Upper lobe of right lung (tissue), 1 donor: ENCODE measurements at regions not wholly inside any gene's neighbourhood (a gene's known extent, or its start where the extent isn't known, plus 50 kb on each side); places are given as distances from the start of the nearest gene placed in this dataset.
A peak's percentile ranks its signal among the peaks of the same experiment; 100 is the strongest.

ENCODE experiments used
- ATAC-seq: fragments of 200-7000 bp; cut with Tn5 transposase; one replicate; pipeline ENCODE4 v1.9.1; 2020; ENCODE audit warnings: mild to moderate bottlenecking, moderate library complexity
- DNase-seq: peaks from one replicate; pipeline ENCODE4 v3.0.0-alpha.2; 2020
- H3K27ac ChIP-seq: fragments of 200-600 bp; one replicate; pipeline ENCODE4 v1.8.0; 2022
- H3K27me3 ChIP-seq: fragments of 200-600 bp; one replicate; pipeline ENCODE4 v1.8.0; 2022; ENCODE audit warnings: mild to moderate bottlenecking
- H3K36me3 ChIP-seq: fragments of 200-600 bp; one replicate; pipeline ENCODE4 v1.8.0; 2022
- H3K4me1 ChIP-seq: fragments of 200-600 bp; one replicate; pipeline ENCODE4 v1.8.0; 2022
- H3K4me3 ChIP-seq: fragments of 200-600 bp; one replicate; pipeline ENCODE4 v1.8.0; 2022; ENCODE audit warnings: mild to moderate bottlenecking
- H3K9me3 ChIP-seq: fragments of 200-600 bp; one replicate; pipeline ENCODE4 v1.8.0; 2022
- intact Hi-C: fragments of 100-400 bp; cut with DNase I; formaldehyde crosslinking; loops from one replicate; pipeline ENCODE4 v1.11.0; 2022
- TF ChIP-seq, protein P1 (sequence below): fragments of 200-600 bp; IDR thresholded peaks from one replicate; pipeline ENCODE4 v1.8.0; 2022; ENCODE audit warnings: antibody characterized with exemption
- donor health status: DM: no; HTN: yes; CAD: no; lungs with severe emphysema.

DNA sequence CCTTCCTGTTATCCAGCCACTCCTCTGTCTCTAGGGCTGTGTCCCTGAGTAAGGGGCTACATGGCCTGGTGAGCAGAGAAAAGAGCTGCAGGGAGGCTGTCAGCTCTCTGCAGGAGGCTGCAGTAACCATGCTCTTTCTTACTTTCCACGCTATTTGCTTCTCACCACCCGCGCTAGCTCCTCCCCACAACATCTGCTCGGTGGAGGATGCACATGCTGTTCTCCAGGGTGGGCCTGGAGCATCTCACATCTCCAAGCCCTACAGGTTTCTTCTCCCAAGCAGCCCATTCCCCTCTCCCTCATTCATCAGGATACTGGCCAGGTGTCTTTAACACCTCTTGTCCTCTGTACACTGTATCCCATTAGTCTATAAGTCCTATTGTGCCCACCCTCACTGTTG lies 103.8 kb downstream of the IER5 start:
- Histone ChIP-seq H3K36me3 (no peaks in the 10 kb centered on the region), H3K4me3 (no peak overlapping the region), H3K27ac (no peak overlapping the region), H3K4me1 (no peaks in the 10 kb centered on the region), H3K27me3 (no peaks in the 10 kb centered on the region), H3K9me3 (no peaks in the 10 kb centered on the region)
- ATAC-seq (no peak), DNase-seq (no peak)
- intact Hi-C loops: no loop called here
- TF ChIP-seq, protein P1, sequence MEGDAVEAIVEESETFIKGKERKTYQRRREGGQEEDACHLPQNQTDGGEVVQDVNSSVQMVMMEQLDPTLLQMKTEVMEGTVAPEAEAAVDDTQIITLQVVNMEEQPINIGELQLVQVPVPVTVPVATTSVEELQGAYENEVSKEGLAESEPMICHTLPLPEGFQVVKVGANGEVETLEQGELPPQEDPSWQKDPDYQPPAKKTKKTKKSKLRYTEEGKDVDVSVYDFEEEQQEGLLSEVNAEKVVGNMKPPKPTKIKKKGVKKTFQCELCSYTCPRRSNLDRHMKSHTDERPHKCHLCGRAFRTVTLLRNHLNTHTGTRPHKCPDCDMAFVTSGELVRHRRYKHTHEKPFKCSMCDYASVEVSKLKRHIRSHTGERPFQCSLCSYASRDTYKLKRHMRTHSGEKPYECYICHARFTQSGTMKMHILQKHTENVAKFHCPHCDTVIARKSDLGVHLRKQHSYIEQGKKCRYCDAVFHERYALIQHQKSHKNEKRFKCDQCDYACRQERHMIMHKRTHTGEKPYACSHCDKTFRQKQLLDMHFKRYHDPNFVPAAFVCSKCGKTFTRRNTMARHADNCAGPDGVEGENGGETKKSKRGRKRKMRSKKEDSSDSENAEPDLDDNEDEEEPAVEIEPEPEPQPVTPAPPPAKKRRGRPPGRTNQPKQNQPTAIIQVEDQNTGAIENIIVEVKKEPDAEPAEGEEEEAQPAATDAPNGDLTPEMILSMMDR: no peak

DNA sequence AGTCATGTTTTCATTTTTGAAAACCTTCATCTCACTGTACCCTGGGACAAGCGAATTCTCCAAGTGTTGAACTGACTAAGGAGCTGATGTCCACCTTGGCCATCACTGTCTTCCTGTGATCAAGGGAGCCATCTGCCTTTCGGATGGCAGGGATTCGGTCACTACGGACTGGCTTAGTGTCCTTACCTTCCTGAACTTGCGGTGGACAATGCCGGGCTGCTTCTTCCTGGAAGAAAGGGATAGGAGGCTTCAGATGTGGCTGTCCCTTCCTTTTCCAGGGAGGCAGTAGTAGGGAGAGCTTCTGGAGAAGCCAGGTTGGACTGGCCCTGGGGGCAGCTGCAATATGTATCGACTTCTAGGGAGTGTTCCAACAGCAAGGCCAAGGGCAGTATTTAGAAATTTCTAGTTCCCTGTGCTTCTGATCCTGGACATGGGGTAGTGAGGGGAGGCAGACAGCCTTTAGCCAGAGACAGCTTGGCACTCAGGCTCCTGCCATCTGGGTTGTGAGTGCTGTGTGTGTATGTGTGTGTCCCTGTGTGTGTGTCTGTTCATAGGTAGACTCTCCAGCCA lies 114.6 kb downstream of the IER5 start:
- no peak overlapping the region for H3K4me3 ChIP-seq
- H3K27ac ChIP-seq: no peak overlapping the region
- DNase-seq (no peak), ATAC-seq (no peak)
- TF ChIP-seq, protein P1: no peak
- intact Hi-C loops: no loop called here
- no peaks in the 10 kb centered on the region for H3K27me3 ChIP-seq
- no peaks in the 10 kb centered on the region for H3K4me1 ChIP-seq
- H3K36me3 ChIP-seq: no peaks in the 10 kb centered on the region
- no peaks in the 10 kb centered on the region for H3K9me3 ChIP-seq

DNA sequence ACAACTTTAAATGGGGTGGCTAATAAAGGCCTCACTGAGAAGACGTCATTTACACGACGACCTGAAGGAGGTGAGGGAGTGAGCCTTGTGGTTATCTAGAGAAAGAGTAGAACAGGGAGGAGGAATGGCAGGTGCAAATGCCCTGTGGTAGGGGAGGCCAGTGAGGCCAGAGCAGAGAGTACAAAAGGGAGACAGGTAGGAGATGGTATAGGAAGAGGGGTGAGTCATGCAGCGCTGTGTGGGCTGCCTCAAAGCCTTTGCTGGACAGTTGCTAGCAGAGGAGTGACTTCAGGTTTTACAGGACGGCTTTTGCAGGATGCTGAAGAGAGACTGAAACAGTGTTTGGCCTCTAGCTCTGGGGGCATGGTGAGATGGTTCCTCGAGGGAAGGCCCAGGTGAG lies 116.0 kb downstream of the IER5 start:
- TF ChIP-seq, protein P1: no peak
- Histone ChIP-seq H3K4me1 (no peaks in the 10 kb centered on the region), H3K27ac (no peak overlapping the region), H3K27me3 (no peaks in the 10 kb centered on the region), H3K4me3 (no peak overlapping the region), H3K36me3 (no peaks in the 10 kb centered on the region), H3K9me3 (no peaks in the 10 kb centered on the region)
- ATAC-seq (peak; percentile 26), DNase-seq (no peak)
- intact Hi-C loops: no loop called here

DNA sequence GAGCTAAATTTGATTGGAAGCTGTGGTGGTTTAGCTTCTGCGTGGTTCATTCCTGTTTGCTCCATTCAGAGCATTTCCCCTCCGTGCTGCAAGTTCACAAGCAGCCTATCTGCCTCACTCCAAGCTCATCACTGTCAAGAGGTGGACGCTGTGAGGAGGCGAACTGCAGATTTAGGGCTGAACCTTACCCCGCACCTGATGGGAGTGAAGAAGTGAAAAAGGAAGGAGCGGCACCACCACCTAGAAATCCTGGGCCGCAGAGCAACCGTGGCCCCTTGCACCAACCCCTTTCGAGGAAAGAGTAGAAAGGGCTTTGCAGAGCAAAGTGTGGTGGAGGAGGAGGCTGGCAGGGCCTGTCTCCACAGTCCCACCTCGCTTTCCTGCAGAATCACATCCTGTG lies 117.4 kb downstream of the IER5 start:
- DNase-seq (no peak), ATAC-seq (no peak)
- Histone ChIP-seq H3K36me3 (no peaks in the 10 kb centered on the region), H3K27me3 (no peaks in the 10 kb centered on the region), H3K27ac (no peak overlapping the region), H3K4me3 (no peak overlapping the region), H3K4me1 (no peaks in the 10 kb centered on the region), H3K9me3 (no peaks in the 10 kb centered on the region)
- TF ChIP-seq, protein P1: no peak
- intact Hi-C loops: no loop called here

DNA sequence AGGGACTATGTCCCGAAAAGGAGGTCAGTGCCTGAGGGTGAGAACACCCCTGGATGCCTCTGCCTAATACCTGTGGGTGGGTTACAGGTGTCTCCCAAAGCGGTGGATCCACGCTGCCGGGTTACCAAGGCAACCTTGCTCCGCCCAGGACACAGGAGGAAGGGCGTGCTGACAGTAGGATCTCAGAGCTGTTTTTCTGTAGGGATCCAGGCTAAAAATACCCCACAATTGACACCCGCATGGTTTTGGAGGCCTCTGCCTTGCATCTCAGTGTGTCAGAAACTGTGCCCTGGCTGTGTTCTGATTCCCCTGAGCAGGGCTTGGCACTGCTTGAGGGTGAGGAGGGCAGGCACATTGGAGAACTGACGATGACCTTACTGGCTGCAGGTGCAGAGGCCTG lies 118.0 kb downstream of the IER5 start:
- ATAC-seq (no peak), DNase-seq (no peak)
- Histone ChIP-seq H3K36me3 (no peaks in the 10 kb centered on the region), H3K27me3 (no peaks in the 10 kb centered on the region), H3K9me3 (no peaks in the 10 kb centered on the region), H3K4me1 (no peaks in the 10 kb centered on the region), H3K27ac (no peak overlapping the region), H3K4me3 (no peak overlapping the region)
- TF ChIP-seq, protein P1: no peak
- intact Hi-C loops: no loop called here
